NCI-H2227 treated with DMSO at 0.1 percent for 48 hours (cell line): ENCODE measurements at regions not wholly inside any gene's neighbourhood (a gene's known extent, or its start where the extent isn't known, plus 50 kb on each side); places are given as distances from the start of the nearest gene placed in this dataset.

Source experiments
- DNase-seq: peaks from one replicate; lab custom pipeline; 2025; lab: John Stamatoyannopoulos, UW

- no peak for DNase-seq
Measured at GRCh38 chr11:97279341-97279740, 889.5 kb downstream of the JRKL start.

GRCh38 chr11:97280347-97280746, 890.5 kb downstream of the JRKL start:
- no peak for DNase-seq

GRCh38 chr11:97289823-97290222, 900.0 kb downstream of the JRKL start:
- no peak for DNase-seq

DNA sequence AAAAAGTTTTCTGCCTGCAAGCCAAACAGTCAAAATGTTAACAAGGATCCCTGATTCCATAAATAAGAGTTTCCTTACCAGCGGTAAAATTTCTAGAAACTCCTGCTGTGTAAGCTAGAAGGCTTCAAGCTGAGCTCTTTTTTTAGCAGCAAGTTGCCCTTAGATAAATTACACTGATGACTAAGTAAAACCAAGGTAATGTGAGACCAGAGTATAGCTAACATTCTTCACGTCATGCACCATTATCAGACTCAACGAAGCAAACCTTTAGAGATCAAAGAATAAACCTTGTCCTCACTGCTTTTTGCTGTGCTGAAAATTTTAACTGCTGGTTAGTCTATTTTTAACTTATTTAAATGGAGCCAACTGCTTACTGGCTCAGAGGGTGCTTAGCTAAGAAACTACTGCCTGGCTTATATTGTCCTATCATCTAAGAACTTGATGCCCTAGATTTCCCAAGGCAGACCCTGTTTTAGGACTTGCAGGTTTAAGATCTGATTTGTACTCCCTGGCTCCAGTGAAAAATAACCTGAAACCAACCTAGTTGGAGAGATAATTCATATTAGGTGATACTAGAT, 900.7 kb downstream of the JRKL start:
- DNase-seq = no peak

DNA sequence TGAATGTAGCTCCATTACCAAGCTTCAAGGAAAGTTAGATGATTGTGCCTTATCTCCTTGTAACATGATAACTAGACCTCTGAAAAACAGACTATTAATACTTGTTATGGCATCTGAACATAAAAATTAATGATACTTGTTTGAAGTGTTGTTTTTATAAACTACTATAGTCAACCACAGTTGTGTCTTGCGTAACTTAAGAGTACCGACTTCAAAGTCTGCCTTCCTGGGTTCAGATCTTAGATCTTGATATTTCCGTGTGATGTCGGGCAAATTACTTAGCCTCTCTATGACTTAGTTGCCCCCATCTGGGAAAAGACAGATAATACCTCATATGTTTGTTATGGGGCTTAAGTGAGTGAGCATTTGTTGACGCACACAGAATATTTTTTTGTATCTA, 906.5 kb downstream of the JRKL start:
- no peak for DNase-seq

DNA sequence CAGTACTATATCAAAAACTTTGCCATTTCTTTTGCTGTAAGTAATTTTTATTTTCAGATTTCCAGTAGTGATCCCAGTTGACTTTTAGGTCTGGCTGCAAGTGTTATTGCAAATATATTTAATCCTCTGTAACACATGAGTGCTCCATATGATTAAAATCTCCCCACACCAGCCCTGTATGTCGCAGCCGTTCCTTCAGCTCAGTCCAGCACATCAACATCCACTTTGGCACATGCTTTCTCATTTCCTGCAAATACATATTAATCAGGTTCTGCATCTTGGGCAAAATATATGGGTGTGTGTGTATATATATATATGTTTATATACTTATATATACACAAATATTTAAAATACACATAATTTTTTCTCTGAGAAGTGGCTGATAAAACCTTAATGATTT, 919.5 kb downstream of the JRKL start:
- DNase-seq = no peak

- no peak for DNase-seq
Measured at GRCh38 chr11:97325693-97326092, 935.9 kb downstream of the JRKL start.

GRCh38 chr11:97332271-97332670, 942.5 kb downstream of the JRKL start:
- DNase-seq = no peak

DNA sequence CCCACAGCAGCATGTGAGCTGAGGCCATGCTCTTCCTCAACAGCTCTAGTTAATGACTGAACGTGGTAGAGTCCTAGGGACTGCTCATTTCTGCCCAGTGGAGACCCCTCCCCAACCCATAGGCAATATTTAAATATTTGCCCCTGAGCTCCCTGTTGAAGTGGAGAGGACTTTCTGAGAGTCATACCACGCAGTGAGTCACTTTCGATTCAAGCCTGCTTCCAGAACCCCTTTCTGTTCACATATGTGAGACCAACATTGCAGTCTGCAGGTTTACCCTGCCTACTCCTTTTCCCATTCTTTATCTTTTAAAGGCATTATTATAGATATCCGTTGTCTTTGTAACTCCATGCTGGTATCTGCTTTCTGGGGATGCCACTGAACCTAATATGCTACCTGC, 946.3 kb downstream of the JRKL start:
- no peak for DNase-seq

- DNase-seq = no peak
Measured at GRCh38 chr11:97345032-97345431, 955.2 kb downstream of the JRKL start.

DNA sequence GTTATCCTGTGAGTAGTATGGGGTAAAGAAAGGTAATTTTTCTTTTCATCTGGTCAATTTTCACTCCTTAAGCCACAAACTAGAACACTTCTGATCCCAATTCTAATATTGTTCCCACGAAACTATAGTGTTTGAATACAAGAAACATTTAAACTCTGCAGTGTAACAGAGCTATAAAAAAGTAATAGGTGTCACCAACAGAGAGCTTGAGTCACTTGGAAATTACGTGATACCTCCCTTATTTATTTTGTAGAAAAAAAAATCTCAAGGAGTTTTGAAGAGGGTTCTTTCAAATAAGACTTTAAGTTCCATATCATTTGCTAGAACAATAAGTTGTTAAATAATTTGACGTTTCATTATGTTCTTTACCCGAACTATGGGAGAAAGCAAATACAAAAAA, 959.4 kb downstream of the JRKL start:
- no peak for DNase-seq

GRCh38 chr11:97351939-97352338, 962.1 kb downstream of the JRKL start:
- DNase-seq = no peak

DNA sequence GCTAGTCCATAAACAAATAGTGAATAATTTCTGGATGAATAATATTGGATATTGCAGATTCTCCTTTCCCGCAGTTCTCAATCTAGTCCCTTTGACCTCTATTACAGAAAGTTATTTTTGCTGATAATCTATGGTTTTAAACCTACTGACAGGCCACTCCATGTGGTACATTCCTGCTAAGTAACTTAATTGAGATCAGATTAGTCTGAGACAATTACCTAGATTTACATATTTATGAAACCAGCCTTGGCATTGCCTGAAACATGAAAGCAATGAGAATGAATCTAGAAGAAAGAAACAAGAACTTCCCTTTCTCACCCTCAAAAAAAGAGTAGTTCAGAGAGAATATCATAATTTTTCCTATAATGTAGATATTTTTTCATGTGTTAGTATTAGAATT, 964.2 kb downstream of the JRKL start:
- no peak for DNase-seq

DNA sequence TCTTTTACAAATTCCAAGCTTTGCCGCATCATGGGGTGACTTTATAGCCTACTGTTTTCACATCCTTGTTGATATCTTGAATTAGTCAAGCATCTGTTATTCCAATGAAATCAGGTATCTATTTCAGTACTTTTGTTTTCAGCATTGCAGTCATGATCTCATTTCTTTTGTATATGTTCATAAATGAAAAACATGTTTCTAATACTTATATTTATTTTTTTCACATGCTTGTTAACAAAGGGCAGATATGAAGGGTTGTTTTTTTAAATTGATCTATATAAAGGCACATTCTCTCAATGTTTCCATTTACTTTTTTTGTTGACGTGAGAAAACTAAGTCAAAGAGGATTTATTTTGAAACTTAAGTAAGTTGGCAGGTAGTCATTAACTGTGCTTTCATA, 964.8 kb downstream of the JRKL start:
- no peak for DNase-seq

DNA sequence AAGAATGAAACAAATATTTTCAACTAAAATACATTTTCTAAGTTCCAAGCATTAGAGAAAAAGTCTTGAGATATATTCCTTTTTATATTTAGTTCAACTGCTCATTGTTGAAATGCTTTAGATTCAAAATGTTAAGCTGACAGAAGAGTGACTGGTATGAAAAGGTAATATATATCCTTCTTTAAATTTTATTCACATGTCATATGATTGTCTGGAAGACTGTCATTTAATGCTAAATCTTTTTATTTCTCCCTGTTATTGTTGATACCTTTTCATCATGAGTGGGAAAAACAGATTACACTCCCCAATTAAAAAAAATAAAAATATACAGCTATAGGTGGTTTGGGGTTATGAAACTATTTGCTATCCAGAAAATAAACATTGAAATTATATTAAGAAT, 965.4 kb downstream of the JRKL start:
- DNase-seq = no peak

DNA sequence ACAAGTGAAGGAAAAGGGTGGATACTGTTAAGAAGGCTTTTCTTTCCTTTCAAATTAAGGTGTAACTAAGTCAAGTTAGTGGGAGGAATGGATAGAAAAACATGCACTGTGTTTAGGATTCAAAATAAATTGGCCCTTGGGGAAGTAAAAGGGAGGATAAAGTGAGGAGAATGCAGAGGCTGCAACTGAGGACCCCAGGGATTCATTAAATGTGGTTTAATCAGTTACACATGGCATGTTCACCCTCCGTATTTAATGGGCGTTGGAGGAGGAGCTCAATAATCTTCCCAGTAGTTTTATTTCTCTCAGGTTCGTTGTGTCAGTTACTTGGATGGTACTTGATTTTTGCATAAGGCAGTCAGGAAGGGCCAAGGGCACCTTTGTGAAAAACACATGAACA, 966.3 kb downstream of the JRKL start:
- no peak for DNase-seq

DNA sequence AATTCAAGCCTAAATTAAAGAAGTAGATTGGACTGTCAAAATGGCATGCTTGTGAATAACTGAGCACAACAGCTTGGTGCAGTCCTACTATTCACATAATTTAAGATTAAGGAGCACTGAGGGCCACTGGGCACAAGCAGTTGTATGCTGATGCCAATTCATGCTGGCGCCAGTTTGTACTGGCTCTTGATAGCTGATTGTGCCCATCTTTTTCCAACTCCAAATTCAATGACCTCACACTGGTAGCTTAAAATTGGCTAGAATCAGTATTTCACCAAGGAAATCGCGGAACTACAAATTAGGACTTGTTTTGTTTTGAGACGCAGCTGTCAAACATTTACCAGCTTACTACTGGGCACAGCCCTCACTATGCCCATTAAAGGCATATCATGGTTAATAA, 969.2 kb downstream of the JRKL start:
- no peak for DNase-seq

DNA sequence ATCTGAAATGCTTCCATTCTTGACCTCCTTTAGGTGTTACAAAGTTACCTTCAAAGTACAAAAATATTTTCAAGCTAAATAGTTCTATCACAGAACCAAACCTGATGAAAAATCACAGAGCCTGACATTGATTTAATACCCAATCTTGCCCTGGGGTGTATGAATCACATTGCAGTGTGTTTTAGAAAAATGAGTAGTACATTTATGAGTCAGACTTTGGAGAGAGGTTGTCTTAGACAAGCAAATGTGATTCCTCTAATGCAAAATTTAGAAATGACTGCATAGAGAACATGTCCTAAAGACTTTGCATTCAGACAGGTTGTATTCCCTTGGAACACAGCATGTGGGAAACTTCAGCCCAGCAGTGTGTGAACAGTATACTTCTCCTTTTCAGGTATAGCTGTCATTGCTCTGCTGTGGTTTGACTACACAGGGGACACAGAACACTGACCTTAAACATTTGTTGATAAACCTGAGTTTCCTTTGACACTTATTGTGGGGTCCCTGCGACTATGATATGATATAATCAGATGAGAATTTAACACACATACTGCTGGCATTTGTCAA, 972.1 kb downstream of the JRKL start:
- no peak for DNase-seq

DNA sequence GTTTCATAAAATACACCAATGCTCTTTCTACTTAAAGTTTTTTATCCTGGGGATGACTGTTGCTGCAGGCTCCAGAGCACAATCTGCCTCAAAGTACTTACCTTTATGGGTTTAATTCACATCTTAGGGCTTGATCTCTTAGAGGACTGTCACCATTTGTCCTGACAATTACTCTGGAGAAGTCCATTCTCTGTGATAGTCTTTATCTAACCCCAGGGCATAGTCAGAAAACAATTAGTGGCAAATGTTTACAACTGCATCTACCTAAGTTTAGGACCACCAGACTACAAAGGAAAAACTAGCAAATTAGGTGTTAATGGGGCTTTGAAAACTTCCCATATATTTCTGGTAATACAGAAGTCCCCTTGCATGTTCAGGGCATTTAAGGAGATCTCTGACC, 973.5 kb downstream of the JRKL start:
- no peak for DNase-seq

DNA sequence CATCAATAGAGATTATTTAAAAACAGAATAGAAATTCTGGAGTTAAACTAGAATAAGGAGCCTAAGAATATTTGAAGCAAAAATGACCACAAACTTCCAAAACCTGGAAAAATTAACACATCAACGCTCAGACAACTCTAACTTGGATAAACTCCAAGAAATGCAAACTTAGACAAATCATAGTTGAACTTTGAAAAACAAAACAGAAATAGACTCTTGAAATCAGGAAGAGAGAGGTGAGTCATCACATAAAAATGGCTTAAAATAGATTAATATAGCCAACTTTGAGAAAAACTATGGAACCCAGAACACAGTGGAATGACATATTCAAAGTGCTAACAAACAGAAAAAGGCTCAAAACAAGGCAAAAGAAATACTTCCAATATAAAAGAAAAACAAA, 974.2 kb downstream of the JRKL start:
- no peak for DNase-seq

GRCh38 chr11:97367406-97368083, 977.7 kb downstream of the JRKL start:
- no peak for DNase-seq

GRCh38 chr11:97389270-97389669, 999.5 kb downstream of the JRKL start:
- DNase-seq = no peak

DNA sequence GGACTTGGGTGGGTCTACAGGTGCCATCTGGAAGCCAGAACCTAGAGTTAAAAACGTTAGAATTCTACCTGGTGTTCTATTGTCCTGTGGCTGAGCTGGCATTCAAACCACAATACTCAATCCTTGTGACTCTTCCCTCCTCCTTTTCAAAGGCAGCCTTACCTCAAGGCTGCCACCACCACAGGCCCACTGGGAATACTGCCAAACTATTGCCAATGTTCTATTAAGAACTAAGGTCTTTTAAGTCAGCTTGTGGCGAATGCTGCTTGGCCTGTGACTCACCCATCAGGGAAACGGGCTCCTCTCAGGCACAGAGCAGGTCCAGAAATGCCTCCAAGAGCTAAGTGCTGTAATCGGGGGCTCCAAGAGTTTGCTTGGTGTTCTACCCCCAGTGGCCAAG, 1008.4 kb downstream of the JRKL start:
- DNase-seq = no peak

DNA sequence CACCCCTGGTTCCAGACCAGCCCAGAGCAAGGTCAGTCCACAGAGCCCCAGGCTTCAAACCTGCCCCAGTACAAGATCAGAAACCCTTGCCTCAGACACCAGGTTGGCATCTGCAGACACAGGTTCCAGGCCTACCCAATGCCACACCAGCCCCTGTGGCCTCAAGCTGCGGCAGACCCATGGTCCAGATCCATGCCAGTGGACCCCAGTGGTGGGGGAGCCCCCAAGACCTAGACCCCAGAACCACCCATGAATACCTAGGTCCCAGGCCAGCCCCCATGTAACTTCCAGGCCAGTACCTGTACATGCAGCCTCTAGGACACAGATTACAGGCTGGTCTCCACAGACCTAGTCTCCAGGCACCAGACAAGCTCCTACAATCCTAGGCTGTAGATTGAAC, 1019.3 kb downstream of the JRKL start:
- no peak for DNase-seq
